Retinal pigment epithelial cell (primary cell): ENCODE measurements at regions not wholly inside any gene's neighbourhood (a gene's known extent, or its start where the extent isn't known, plus 50 kb on each side); places are given as distances from the start of the nearest gene placed in this dataset.

ENCODE experiments used
- DNase-seq: peaks from one replicate; pipeline ENCODE4 v3.0.0-alpha.2; 2010; ENCODE audit warnings: low read depth
- H3K4me3 ChIP-seq: 2 replicates; pipeline ENCODE4 v1.5.1; 2011; ENCODE audit warnings: mild to moderate bottlenecking, low read length, control low read depth, moderate library complexity
- TF ChIP-seq, protein P1 (sequence below): conservative IDR thresholded peaks from 2 replicates; pipeline ENCODE4 v1.5.1; 2011; ENCODE audit warnings: low read depth, low read length, control low read depth, inconsistent platforms

DNA sequence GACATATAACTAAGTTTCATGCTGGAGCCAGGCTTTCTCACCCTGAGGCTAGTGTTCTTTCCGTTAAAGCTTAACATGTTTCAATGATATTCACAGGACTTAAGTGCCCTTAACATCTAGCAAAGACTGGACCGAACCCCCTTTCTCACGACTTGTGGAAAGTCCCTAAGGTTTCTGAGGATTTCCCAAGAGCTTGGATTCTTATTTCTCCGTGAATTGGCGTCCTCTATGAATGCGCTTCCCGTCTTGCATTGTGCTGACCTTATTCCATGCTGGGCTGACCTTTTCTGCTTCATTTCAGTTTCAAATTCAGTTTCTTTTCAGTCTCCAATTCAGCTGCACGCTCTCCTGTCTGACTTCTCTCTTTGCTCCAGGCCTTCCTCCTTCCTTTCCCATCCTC lies 206.4 kb downstream of the HS3ST3A1 start:
- no peak overlapping the region for H3K4me3 ChIP-seq
- DNase-seq = no peak
- TF ChIP-seq, protein P1, sequence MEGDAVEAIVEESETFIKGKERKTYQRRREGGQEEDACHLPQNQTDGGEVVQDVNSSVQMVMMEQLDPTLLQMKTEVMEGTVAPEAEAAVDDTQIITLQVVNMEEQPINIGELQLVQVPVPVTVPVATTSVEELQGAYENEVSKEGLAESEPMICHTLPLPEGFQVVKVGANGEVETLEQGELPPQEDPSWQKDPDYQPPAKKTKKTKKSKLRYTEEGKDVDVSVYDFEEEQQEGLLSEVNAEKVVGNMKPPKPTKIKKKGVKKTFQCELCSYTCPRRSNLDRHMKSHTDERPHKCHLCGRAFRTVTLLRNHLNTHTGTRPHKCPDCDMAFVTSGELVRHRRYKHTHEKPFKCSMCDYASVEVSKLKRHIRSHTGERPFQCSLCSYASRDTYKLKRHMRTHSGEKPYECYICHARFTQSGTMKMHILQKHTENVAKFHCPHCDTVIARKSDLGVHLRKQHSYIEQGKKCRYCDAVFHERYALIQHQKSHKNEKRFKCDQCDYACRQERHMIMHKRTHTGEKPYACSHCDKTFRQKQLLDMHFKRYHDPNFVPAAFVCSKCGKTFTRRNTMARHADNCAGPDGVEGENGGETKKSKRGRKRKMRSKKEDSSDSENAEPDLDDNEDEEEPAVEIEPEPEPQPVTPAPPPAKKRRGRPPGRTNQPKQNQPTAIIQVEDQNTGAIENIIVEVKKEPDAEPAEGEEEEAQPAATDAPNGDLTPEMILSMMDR = no peak

DNA sequence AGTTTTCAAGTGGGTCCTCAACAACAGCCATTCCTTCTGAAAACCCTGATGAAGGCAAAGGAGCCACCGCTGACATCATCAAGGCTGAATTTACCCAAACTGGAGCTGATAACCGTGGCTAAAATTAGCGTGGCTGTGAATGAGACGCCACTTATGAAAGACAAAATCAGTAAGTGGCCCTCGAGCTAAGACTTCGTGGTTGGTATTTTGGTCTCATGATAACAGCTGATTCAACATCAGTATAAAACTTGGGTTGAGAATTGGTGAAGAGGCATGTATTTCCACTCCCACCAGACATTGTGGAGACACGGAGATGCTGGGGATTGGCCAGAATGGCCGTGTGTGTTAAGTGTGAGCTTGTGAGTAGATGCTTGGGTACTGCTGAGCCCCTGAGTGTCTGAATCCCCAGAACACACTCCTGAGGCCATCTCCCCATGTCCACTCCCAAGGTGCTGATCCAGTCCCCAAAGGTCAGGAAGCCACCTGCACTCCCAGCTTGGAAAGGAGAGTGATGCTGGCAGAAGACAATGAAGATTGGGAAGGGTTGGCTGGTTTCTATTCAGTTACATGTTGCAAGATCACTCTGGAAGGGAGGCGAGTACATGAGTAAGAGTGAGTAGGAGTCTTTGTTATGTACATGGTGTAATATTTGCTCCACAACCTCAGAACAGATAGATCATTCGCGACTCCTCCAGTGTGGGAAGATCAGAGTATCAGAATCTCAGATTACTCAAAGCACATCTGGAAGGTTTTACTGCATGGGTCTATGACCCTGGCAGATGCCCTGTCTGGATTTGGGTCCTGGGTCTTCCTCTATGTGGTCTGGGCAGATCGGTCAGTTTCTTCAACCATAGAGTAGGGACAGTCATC lies 207.7 kb downstream of the HS3ST3A1 start:
- no peak overlapping the region for H3K4me3 ChIP-seq
- DNase-seq = no peak
- TF ChIP-seq, protein P1 = no peak

DNA sequence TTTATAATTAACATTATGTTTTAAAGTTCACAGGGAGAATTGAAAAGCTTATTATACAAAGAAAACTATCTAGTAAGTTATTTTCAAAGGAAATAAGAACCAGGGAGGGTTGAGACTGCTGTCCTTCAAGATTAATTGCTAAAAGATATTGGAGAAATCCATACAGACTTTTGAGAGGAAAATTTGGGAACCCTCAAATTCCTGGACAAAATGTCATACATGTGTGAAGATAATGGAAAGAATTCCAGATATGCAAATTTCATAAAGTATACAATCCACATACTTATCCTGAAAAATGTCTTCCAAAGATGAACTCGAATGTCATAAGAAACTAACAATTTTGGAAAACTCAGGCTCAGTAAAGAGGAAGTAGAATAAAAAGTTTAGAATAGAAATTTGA lies 213.8 kb downstream of the HS3ST3A1 start:
- H3K4me3 ChIP-seq = no peak overlapping the region
- TF ChIP-seq, protein P1 = no peak
- DNase-seq = no peak

DNA sequence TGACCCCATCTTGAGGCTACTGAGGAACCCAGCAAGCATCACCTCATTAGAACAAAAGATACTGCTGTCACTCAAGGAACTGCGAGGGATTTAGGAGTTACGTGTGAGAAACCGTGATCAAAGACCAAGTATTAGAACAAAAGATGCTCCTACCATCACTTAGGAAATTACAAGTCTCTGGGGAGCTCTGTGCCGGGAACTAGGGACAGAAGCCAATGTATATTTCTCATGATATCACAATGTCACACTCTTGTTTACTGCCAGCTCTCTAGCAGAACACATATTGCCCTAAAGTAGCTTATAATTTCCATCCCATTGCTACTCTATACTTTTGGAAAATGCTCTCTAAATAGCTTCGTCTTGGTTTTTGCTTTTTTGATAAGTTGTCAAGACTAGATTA lies 214.5 kb downstream of the HS3ST3A1 start:
- TF ChIP-seq, protein P1 = no peak
- H3K4me3 ChIP-seq = no peak overlapping the region
- DNase-seq = no peak

DNA sequence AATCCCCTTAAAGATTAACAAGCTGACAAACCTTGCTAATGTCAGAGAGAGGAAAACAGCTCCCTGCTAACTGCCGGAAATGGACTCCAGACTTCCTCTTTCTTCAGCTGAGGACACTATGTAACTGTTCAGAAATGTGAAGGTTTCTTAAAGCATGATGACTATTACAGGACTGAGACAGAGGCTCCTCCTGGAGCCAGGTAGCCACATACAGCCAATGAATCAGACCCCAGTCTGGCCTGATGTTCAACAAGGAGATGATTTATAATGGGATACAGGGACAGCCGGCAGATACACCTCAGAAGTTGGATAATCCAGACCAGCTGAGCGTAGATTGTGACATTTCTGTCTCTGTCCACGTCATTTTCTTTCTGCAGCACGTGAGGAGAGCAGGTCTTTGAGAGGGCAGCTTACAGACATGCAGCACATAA lies 216.2 kb downstream of the HS3ST3A1 start:
- TF ChIP-seq, protein P1 = no peak
- no peak for DNase-seq
- no peak overlapping the region for H3K4me3 ChIP-seq

DNA sequence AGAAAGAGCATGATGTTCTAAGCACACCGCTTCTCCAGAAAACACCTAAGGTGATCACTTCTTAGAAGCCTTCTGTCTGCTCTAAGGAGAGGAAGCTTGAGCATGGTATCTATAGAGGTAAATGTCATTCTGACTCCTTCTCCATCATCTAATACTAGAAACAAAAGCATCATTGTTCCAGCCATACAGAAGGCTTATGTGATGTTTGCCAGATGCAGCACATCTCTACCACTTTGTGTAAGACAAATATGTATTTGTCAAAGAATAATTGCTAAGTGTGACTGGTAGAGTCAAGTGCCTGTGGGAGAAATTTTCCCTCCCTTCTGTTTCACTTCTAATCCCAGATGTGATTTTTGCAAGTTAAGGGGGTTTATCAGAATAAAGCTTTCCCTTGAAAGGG lies 217.1 kb downstream of the HS3ST3A1 start:
- DNase-seq = no peak
- no peak overlapping the region for H3K4me3 ChIP-seq
- TF ChIP-seq, protein P1 = no peak

DNA sequence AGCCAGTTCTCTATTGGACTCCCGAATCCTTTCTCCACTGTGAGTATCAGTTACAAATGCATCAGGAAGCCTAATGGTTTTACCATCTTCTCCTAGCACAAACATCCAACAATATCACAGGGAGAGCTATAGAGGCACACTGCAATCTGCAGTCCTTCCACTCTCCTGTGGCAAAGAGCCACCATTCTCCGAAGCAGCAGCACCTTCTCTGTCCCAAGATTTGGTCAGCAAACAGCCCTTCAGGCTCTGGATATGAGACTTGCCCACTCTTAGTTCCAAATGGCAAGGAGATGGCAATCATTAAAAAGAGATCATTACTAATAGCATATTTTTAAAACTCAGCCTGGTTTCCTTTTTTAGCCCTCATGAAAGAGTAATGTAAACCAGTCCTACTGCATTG lies 223.4 kb downstream of the HS3ST3A1 start:
- TF ChIP-seq, protein P1 = no peak
- DNase-seq = no peak
- no peak overlapping the region for H3K4me3 ChIP-seq
